ENCODE measurements at regions not wholly inside any gene's neighbourhood (a gene's known extent, or its start where the extent isn't known, plus 50 kb on each side); places are given as distances from the start of the nearest gene placed in this dataset.

DNA sequence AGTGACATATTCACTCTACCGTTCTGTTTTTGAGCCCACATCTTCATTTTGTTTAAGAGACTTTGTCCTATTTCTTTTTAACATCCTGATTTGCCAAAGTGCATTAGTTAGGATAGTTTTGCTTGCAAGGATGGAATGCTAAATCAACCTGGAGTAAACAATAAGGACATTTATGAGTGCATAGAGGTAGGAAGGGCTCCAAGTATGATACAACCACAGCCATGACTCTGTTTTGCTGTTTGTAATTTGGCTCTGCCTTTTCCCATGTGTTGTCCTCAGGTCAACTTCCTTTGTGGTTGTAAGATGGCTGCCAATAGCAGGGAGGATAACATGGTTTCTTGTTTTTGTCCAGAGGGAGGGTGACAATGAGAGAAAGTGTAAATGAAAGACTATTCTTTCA is 66.4 kb upstream of the GOLIM4 start:
- TF ChIP-seq, protein P1, sequence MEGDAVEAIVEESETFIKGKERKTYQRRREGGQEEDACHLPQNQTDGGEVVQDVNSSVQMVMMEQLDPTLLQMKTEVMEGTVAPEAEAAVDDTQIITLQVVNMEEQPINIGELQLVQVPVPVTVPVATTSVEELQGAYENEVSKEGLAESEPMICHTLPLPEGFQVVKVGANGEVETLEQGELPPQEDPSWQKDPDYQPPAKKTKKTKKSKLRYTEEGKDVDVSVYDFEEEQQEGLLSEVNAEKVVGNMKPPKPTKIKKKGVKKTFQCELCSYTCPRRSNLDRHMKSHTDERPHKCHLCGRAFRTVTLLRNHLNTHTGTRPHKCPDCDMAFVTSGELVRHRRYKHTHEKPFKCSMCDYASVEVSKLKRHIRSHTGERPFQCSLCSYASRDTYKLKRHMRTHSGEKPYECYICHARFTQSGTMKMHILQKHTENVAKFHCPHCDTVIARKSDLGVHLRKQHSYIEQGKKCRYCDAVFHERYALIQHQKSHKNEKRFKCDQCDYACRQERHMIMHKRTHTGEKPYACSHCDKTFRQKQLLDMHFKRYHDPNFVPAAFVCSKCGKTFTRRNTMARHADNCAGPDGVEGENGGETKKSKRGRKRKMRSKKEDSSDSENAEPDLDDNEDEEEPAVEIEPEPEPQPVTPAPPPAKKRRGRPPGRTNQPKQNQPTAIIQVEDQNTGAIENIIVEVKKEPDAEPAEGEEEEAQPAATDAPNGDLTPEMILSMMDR (IDR thresholded peaks at IDR 0.05), result no peak
- TF ChIP-seq POLR2A (IDR thresholded peaks at IDR 0.05), result no peak

All from right lobe of liver (tissue), 4 donors.